Renal cortical epithelial cell (primary cell): ENCODE measurements at regions not wholly inside any gene's neighbourhood (a gene's known extent, or its start where the extent isn't known, plus 50 kb on each side); places are given as distances from the start of the nearest gene placed in this dataset.
"Not testable (repeated sequence)": the region's sequence is repeated elsewhere in the genome, so short reads cannot be mapped to it uniquely, and the experiment has no call there.

Experiments used
- DNase-seq: peaks from one replicate; pipeline ENCODE4 v3.0.0-alpha.2; 2011; ENCODE audit warnings: low read depth

- peak; percentile 37 for DNase-seq
These were observed 105.2 kb downstream of the OR2B2 start for GRCh38 chr6:27806981-27807440.

GRCh38 chr6:27805347-27805746, 106.8 kb downstream of the OR2B2 start:
- no peak for DNase-seq

- no peak for DNase-seq
These were observed 107.3 kb downstream of the OR2B2 start for GRCh38 chr6:27804851-27805250.

- DNase-seq = no peak
These were observed 111.3 kb downstream of the OR2B2 start for GRCh38 chr6:27800731-27801373.

GRCh38 chr6:27797960-27798359, 114.2 kb downstream of the OR2B2 start:
- DNase-seq = no peak

- DNase-seq = not testable (repeated sequence)
These were observed 115.3 kb downstream of the OR2B2 start for GRCh38 chr6:27796736-27797481.

- DNase-seq = peak; percentile 94
These were observed 116.3 kb downstream of the OR2B2 start for GRCh38 chr6:27795697-27796494.

- peak; percentile 77 for DNase-seq
These were observed 120.8 kb downstream of the OR2B2 start for GRCh38 chr6:27791182-27791943.

GRCh38 chr6:27788376-27788775, 123.8 kb downstream of the OR2B2 start:
- DNase-seq = not testable (repeated sequence)

GRCh38 chr6:27786048-27786447, 126.1 kb downstream of the OR2B2 start:
- no peak for DNase-seq

- no peak for DNase-seq
These were observed 126.9 kb downstream of the OR2B2 start for GRCh38 chr6:27785294-27785693.

GRCh38 chr6:27782748-27783147, 129.4 kb downstream of the OR2B2 start:
- no peak for DNase-seq

- DNase-seq = no peak
These were observed 133.4 kb downstream of the OR2B2 start for GRCh38 chr6:27778625-27779417.

- DNase-seq = no peak
These were observed 134.4 kb downstream of the OR2B2 start for GRCh38 chr6:27777614-27778355.

- no peak for DNase-seq
These were observed 135.1 kb downstream of the OR2B2 start for GRCh38 chr6:27777126-27777525.

GRCh38 chr6:27776504-27776903, 135.7 kb downstream of the OR2B2 start:
- DNase-seq = no peak

- peak; percentile 45 for DNase-seq
These were observed 136.4 kb downstream of the OR2B2 start for GRCh38 chr6:27775796-27776184.

- DNase-seq = not testable (repeated sequence)
These were observed 136.9 kb downstream of the OR2B2 start for GRCh38 chr6:27775138-27775795.

GRCh38 chr6:27774264-27774600, 138.0 kb downstream of the OR2B2 start:
- not testable (repeated sequence) for DNase-seq
